ENCODE measurements at regions not wholly inside any gene's neighbourhood (a gene's known extent, or its start where the extent isn't known, plus 50 kb on each side); places are given as distances from the start of the nearest gene placed in this dataset.

GRCh38 chr4:184528051-184528450 is 53.7 kb upstream of the IRF2 start:
- FAIRE-seq = no peak

DNA sequence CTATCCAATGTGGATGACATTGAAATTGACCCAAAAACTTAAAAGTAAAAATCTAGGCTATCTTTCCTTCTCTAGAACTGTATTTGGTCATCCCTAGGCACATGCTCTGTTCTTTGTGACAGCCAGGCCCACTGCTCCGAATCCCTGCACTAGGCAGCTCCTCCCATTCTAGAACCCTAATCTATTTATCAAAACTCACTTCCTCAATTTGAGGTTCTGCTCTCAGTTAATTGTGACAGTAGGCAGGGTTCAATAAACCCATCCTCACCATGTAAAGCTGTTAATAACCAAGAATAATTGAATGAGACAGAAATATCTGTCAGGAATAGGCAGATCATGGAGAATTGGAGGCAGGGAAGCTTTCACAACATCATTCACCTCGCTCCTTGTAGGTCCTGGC is 51.9 kb upstream of the IRF2 start:
- no peak for FAIRE-seq

Data from islet of Langerhans (tissue), 1 donor.